A549 (cell line): ENCODE measurements at regions not wholly inside any gene's neighbourhood (a gene's known extent, or its start where the extent isn't known, plus 50 kb on each side); places are given as distances from the start of the nearest gene placed in this dataset.

Experiments used
- ATAC-seq, 2 experiments: fragments of 200-7000 bp in 1 of 2; fragments of >200 bp in 1 of 2; cut with Nextera tagmentation in 1 of 2; cut with Tn5 transposase in 1 of 2; 3 replicates each; pipeline versions ENCODE4 v1.8.0 to v1.9.1; 2018 to 2020; ENCODE audit warnings: mild to moderate bottlenecking in 1 of 2, moderate library complexity in 1 of 2
- CTCF ChIA-PET: fragments of 300-600 bp; sonication (Branson Sonifier 250); formaldehyde crosslinking; extraction: SDS; loops from one replicate; lab custom pipeline; 2021; ENCODE audit warnings: antibody characterized with exemption, inconsistent platforms; lab: Yijun Ruan, JAX
- POLR2A ChIA-PET: fragments of 350-600 bp; formaldehyde crosslinking; extraction: SDS; loops from one replicate; lab custom pipeline; 2021; ENCODE audit warnings: antibody characterized with exemption, inconsistent platforms; lab: Yijun Ruan, JAX
- DNase-seq, 2 experiments: peaks; one replicate each; pipeline versions ENCODE4 v3.0.0 to v3.0.0-alpha.2; 2011 to 2016; ENCODE audit warnings: low read depth in 1 of 2, low spot score in 1 of 2
- FAIRE-seq: peaks from 2 replicates; lab custom pipeline; 2011; peaks lifted over from hg19 to GRCh38; lab: Jason Lieb, UNC
- H3K27ac ChIP-seq, 2 experiments: fragments of >200 bp; sonication (Bioruptor Twin); formaldehyde crosslinking; 3 replicates each; pipeline ENCODE4 v1.5.1; 2016 to 2017
- H3K4me1 ChIP-seq: fragments of >200 bp; sonication (Bioruptor Twin); formaldehyde crosslinking; 3 replicates; pipeline ENCODE4 v1.6.1; 2016
- H3K4me2 ChIP-seq: fragments of >200 bp; sonication (Bioruptor Twin); formaldehyde crosslinking; 3 replicates; pipeline ENCODE4 v1.6.1; 2016
- H3K4me3 ChIP-seq: fragments of >200 bp; sonication (Bioruptor Twin); formaldehyde crosslinking; 3 replicates; pipeline ENCODE4 v1.5.1; 2016
- H3K9me3 ChIP-seq: fragments of >200 bp; sonication (Bioruptor Twin); formaldehyde crosslinking; 3 replicates; pipeline ENCODE4 v1.6.1; 2016
- BCL3 ChIP-seq: fragments of >200 bp; sonication (Bioruptor Twin); formaldehyde crosslinking; IDR thresholded peaks from 3 replicates; pipeline ENCODE4 v1.6.1; 2016
- BHLHE40 ChIP-seq: IDR thresholded peaks from 2 replicates; pipeline ENCODE4 v1.6.1; 2012; ENCODE audit warnings: low read depth, low read length, inconsistent platforms
- CHD4 ChIP-seq: fragments of 200-600 bp; sonication (generic); IDR thresholded peaks from 2 replicates; pipeline ENCODE4 v1.6.1; 2016; ENCODE audit warnings: antibody characterized with exemption, mild to moderate bottlenecking, borderline replicate concordance
- EHF ChIP-seq: fragments of 250-450 bp; sonication (Bioruptor Pico); IDR thresholded peaks from 2 replicates; pipeline ENCODE4 v1.5.0; 2020; ENCODE audit warnings: mild to moderate bottlenecking
- EHMT2 ChIP-seq: fragments of 200-600 bp; sonication (generic); IDR thresholded peaks from 2 replicates; pipeline ENCODE4 v1.6.1; 2016; ENCODE audit warnings: antibody characterized with exemption, low read depth, mild to moderate bottlenecking, moderate library complexity
- ESRRA ChIP-seq: fragments of 150-350 bp; IDR thresholded peaks from 2 replicates; pipeline ENCODE4 v1.6.1; 2014; ENCODE audit warnings: mild to moderate bottlenecking, low read length, borderline replicate concordance
- FOSB ChIP-seq: fragments of 250-450 bp; sonication (Bioruptor Pico); IDR thresholded peaks from 2 replicates; pipeline ENCODE4 v1.5.0; 2020; ENCODE audit warnings: mild to moderate bottlenecking, moderate library complexity
- HMGXB4 ChIP-seq: fragments of 250-450 bp; sonication (Bioruptor Pico); IDR thresholded peaks from 2 replicates; pipeline ENCODE4 v1.5.0; 2021; ENCODE audit warnings: mild to moderate bottlenecking, moderate library complexity, borderline replicate concordance
- HOXB5 ChIP-seq: fragments of 250-450 bp; sonication (Bioruptor Pico); IDR thresholded peaks from 2 replicates; pipeline ENCODE4 v1.5.0; 2020; ENCODE audit warnings: mild to moderate bottlenecking, moderate library complexity
- JUN ChIP-seq, 2 experiments: fragments of >200 bp; sonication (Bioruptor Twin); formaldehyde crosslinking; IDR thresholded peaks; 2 replicates in 1 of 2; 3 replicates in 1 of 2; pipeline ENCODE4 v1.6.1; 2016 to 2017
- JUNB ChIP-seq: fragments of >200 bp; sonication (Bioruptor Twin); formaldehyde crosslinking; IDR thresholded peaks from 2 replicates; pipeline ENCODE4 v1.6.1; 2016
- MAFK ChIP-seq: fragments of 450-650 bp; IDR thresholded peaks from 2 replicates; pipeline ENCODE4 v1.6.1; 2014; ENCODE audit not compliant: partially characterized antibody
- MYC ChIP-seq: IDR thresholded peaks from 2 replicates; pipeline ENCODE4 v1.6.1; 2012; ENCODE audit warnings: mild to moderate bottlenecking, inconsistent platforms, low read length, improper control_type of control experiment, borderline replicate concordance
- NFE2L2 ChIP-seq: fragments of 150-350 bp; conservative IDR thresholded peaks from 2 replicates; pipeline ENCODE4 v1.6.1; 2014; ENCODE audit warnings: low read length
- NR3C1 ChIP-seq: fragments of >200 bp; sonication (Bioruptor Twin); formaldehyde crosslinking; IDR thresholded peaks from 3 replicates; pipeline ENCODE4 v1.6.1; 2017
- POLR2A ChIP-seq: IDR thresholded peaks from 2 replicates; pipeline ENCODE4 v1.6.1; 2012; ENCODE audit warnings: mild to moderate bottlenecking, low read length
- REST ChIP-seq: fragments of 200-600 bp; sonication (generic); IDR thresholded peaks from 2 replicates; pipeline ENCODE4 v1.6.1; 2016; ENCODE audit warnings: antibody characterized with exemption, mild to moderate bottlenecking, moderate library complexity
- ZC3H11A ChIP-seq: fragments of 450-650 bp; IDR thresholded peaks from 2 replicates; pipeline ENCODE4 v1.6.1; 2014; ENCODE audit warnings: antibody characterized with exemption, mild to moderate bottlenecking
- WGBS: methylation state at CpG from one replicate; pipeline ENCODE4 v1.1.6; 2017; ENCODE audit errors: missing lambda C conversion rate; 5-methylcytosine and 5-hydroxymethylcytosine counted together
- TF ChIP-seq, protein P1 (sequence below): IDR thresholded peaks from 2 replicates; pipeline ENCODE4 v1.6.1; 2012; ENCODE audit warnings: low read depth, borderline replicate concordance
- TF ChIP-seq, protein P2 (sequence below): fragments of 450-650 bp; IDR thresholded peaks from 2 replicates; pipeline ENCODE4 v1.6.1; 2014; ENCODE audit warnings: antibody characterized with exemption

- 15% methylated on average over 1 of the region's 1 CpG for WGBS
- FAIRE-seq (no peak), ATAC-seq (no peak), DNase-seq (no peak)
- POLR2A ChIA-PET = no interaction called here
- Histone ChIP-seq H3K9me3 (no peaks in the 10 kb centered on the region), H3K4me3 (no peak overlapping the region), H3K4me1 (no peaks in the 10 kb centered on the region), H3K4me2 (no peak overlapping the region), H3K27ac (no peak overlapping the region)
- TF ChIP-seq EHMT2 = no peak
- TF ChIP-seq NR3C1 = no peak
- no peak for TF ChIP-seq EHF (CRISPR knock-in tag)
- no peak for TF ChIP-seq JUN (IDR thresholded peaks at IDR 0.05)
- no peak for TF ChIP-seq REST
- no peak for TF ChIP-seq NFE2L2
- TF ChIP-seq HMGXB4 (CRISPR knock-in tag) = no peak
- CTCF ChIA-PET = interaction anchor here (1.3 kb wide), 1 partner anchor 27 kb away, joined by 3 read pairs; no protein-coding TSS in a partner anchor
Measured at GRCh38 chr5:101969742-101970141, 326.3 kb downstream of the SLCO4C1 start.

DNA sequence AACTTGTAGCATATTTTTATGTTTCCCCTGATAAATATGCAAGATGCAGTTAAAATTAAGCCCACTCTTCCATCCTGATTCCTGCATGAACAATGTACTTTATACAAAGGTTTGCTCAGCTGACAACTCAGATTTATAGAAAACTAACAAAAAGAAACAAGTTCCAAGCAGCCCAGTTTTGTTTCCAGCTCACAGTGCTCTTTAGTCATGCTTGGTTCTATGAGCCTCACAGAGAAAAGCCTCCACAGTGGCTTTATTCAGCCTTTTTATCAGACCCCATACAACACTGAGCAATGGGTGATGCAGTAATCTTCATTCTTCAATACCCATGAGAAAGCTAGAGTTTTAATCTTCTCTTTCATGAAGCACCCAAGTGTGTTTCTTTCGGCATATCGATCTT lies 329.6 kb downstream of the SLCO4C1 start:
- Histone ChIP-seq H3K9me3 (no peaks in the 10 kb centered on the region), H3K4me2 (no peak overlapping the region), H3K27ac (no peak overlapping the region), H3K4me3 (no peak overlapping the region), H3K4me1 (no peaks in the 10 kb centered on the region)
- FAIRE-seq (no peak), ATAC-seq (no peak), DNase-seq (no peak)
- TF ChIP-seq CHD4 = no peak
- WGBS = 63% methylated on average over 2 of the region's 2 CpGs
- ChIA-PET POLR2A (no interaction called here), CTCF (no interaction called here)

- CTCF ChIA-PET = no interaction called here
- ATAC-seq = no peak
Measured at GRCh38 chr5:101955891-101956290, 340.2 kb downstream of the SLCO4C1 start.

More at GRCh38 chr5:101955891-101956290, 340.2 kb downstream of the SLCO4C1 start:
- H3K4me3 ChIP-seq = no peak overlapping the region
- no peak overlapping the region for H3K27ac ChIP-seq
- no peak for TF ChIP-seq NR3C1
- no peak for TF ChIP-seq EHMT2
- no peak for TF ChIP-seq FOSB (CRISPR knock-in tag)
- TF ChIP-seq HOXB5 = no peak
- no peak for TF ChIP-seq JUNB
- no peak for TF ChIP-seq ESRRA
- TF ChIP-seq, protein P1, sequence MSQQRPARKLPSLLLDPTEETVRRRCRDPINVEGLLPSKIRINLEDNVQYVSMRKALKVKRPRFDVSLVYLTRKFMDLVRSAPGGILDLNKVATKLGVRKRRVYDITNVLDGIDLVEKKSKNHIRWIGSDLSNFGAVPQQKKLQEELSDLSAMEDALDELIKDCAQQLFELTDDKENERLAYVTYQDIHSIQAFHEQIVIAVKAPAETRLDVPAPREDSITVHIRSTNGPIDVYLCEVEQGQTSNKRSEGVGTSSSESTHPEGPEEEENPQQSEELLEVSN = no peak
- TF ChIP-seq MAFK = no peak
- TF ChIP-seq ZC3H11A = no peak
- TF ChIP-seq, protein P2, sequence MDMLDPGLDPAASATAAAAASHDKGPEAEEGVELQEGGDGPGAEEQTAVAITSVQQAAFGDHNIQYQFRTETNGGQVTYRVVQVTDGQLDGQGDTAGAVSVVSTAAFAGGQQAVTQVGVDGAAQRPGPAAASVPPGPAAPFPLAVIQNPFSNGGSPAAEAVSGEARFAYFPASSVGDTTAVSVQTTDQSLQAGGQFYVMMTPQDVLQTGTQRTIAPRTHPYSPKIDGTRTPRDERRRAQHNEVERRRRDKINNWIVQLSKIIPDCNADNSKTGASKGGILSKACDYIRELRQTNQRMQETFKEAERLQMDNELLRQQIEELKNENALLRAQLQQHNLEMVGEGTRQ = no peak
- no peak for TF ChIP-seq MYC
- TF ChIP-seq POLR2A = no peak
- no peak for TF ChIP-seq BHLHE40
- TF ChIP-seq BCL3 = no peak
- DNase-seq (no peak), FAIRE-seq (no peak)
- H3K4me1 ChIP-seq = no peaks in the 10 kb centered on the region
- no peak overlapping the region for H3K4me2 ChIP-seq
- POLR2A ChIA-PET = no interaction called here
- 36% methylated on average over 1 of the region's 1 CpG for WGBS
- no peaks in the 10 kb centered on the region for H3K9me3 ChIP-seq
